GM21825 (cell line): ENCODE measurements at regions not wholly inside any gene's neighbourhood (a gene's known extent, or its start where the extent isn't known, plus 50 kb on each side); places are given as distances from the start of the nearest gene placed in this dataset.
"Not testable (repeated sequence)": the region's sequence is repeated elsewhere in the genome, so short reads cannot be mapped to it uniquely, and the experiment has no call there.

ENCODE experiments used
- ATAC-seq: cut with Tn5 transposase; IDR thresholded peaks from one replicate; pipeline ENCODE4 v1.9.1; 2021; ENCODE audit warnings: mild to moderate bottlenecking, moderate library complexity; ENCODE audit not compliant: unreplicated experiment

DNA sequence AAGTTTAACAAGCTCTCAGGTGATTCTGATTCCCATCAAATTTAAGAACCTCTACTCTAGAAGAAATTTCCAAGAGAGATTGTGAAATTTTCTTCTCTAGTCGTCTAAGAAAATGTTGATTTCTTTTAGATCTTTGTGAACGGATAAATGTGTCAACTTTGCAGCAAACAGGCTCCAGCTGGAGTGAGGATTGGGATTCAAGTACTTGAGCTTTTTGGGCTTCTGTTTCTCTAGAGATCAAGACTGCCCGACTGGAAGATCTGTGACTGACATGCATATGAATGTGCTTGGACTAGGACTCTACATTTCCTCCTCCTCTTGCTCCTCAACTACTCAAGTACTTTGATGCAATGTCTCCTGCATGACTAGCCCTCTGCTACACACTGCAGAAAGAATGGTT lies 388.3 kb downstream of the TMEM38B start:
- no peak for ATAC-seq

DNA sequence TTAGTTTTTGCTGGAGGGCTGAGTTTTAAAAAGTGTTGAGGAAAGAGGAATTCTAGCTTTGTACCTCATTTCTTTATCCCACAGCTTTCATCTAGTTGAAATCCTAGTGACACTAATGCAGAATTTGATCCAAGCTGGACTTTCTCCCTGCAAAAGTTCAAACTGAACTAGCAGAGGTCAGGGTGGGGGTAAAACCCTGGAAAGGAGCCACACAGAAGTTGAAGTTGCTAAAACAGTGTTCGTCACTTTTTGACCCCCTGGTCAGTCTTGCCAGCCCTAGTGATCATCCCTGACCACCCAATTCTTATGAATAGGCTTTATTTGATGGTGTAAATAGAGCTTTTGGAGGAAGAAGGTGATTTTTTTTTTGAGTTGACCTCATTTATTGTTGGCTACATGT lies 390.4 kb downstream of the TMEM38B start:
- ATAC-seq: no peak

DNA sequence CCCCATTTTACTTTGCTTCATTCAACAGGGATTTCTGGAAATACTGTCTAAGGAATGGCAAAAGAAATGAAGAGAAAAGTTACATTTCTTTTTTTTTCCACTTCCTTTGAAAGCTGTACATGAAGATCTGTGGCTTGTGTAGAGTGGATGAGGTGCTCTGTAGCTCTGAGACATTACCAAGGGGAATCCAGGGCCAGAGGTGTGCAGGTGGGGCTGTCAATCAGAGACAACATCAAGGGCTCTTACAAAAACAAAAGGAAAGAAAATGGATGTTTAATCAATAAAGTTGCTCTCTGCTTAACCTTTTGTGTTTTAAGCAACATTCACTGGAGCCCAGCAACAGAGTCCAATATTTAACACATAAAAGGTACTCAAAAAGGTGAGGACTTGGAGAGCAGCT lies 391.1 kb downstream of the TMEM38B start:
- no peak for ATAC-seq

DNA sequence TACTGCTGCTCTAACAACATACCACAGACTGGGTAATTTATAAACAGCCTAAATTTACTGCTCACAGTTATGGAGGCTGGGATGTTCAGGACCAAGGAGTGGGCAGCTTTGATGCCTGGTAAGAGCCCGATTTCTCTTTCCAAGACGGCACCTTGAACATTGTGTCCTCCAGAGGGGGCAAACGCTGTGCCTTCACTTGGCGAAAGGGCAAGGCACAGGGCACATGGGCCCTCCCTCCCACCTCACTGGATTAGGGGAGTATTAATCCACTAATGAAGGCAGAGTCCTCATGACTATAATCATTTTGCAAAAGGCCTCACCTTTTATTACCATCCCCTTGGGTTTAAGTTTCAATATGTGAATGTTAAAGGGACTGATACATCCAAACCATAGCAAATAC lies 397.7 kb downstream of the TMEM38B start:
- no peak for ATAC-seq

DNA sequence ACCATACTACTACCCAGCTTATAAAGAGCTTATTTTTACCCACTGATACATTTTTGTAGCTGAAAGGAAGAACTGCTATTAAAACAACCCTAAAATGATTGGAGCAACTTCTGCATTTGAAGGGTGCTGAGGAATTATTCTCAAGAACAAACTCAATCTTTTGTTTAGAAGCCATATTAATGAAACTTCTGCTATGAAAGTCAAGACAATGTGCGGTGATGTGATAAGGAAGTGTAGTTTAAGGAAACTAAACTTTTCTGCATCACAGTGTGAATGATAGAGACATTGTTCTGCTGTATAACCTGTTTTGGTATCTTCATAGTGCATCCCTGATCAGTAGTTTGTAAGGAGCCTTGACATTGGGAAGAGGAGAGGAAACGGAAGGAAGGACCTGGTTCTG lies 408.5 kb downstream of the TMEM38B start:
- ATAC-seq: no peak

DNA sequence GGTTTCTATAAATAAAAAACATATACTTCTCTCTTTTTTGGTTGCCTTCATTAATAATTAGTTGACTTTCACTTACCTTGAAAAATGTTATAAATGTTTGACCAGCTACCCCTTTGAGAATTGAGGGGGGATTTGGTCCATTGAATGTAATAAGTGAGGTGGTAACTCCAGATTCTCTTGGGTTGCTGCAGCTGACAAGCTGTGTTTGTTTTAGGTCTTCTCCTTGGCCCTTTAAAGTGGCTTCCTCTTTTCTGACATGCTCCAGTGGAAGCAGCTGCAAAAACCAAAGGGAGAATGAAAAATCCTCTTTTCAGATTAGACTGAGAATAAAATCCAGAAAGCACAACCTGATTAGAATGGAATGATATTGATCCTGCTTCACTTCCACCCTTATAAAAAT lies 410.5 kb downstream of the TMEM38B start:
- no peak for ATAC-seq

DNA sequence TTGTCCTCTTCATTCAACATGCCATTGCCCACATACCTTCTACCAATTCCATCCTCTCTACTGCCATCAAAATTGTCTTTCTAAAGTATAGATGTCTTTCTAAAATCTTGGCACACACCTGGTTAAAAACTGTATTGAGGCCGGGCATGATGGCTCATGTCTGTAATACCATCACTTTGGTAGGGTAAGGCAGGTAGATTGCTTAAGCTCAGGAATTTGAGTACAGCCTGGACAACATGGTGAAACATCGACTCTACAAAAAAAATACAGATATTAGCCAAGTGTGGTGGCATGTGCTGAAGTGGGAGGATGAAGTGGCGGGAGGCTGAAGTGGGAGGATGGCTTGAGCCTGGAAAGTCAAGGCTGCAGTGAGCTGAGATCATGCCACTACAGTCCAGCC lies 412.1 kb downstream of the TMEM38B start:
- ATAC-seq: no peak

DNA sequence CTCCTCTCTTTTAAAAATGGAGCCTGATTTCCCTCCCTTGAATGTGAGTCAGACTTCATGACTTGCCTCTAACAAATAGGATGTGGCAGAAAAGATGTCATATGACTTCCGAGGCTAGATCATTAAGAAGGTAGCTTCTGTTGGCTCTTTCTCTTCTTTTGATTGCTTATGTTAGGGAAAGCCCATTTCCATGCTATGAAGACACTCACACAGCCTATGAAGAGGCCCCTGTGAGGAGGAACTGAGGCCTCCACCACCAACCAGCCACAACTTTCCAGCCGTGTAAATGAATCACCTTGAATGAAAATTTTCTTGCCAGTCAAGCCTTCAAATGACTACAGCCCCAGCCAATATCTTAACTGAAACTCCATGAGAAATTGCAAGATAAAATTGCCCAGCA lies 413.4 kb downstream of the TMEM38B start:
- no peak for ATAC-seq

DNA sequence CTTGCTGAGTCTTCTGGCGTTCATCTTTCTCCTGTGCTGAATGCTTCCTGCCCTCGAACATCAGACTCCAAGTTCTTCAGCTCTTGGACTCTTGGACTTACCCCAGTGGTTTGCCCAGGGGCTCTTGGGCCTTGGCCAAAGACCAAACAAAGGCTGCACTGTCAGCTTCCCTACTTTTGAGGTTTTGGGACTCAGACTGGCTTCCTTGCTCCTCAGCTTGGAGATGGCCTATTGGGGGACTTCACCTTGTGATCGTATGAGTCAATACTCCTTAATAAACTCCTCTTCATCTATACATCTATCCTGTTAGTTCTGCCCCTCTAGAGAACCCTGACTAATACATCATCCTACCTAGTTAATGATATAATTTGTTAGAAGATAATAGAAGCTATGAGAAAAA lies 415.4 kb downstream of the TMEM38B start:
- not testable (repeated sequence) for ATAC-seq

DNA sequence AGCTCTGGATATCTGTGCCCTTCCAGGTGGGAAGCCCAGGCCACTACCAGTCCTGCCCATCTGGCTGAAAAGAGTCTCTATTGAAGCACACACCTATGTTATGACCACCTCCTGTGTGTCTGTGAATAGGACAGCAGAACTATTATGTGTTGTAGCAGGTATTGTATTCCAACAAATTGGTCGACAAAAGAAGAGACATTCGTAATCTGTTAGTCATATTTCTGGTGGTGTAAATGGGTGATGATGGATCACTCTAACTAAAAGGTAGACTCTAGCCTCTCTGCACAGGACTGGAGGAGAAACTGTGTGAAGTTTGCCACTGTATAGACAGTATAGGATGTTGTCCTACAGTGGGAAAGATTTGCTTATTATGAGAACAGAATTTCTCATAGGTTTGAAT lies 416.1 kb downstream of the TMEM38B start:
- ATAC-seq: no peak

DNA sequence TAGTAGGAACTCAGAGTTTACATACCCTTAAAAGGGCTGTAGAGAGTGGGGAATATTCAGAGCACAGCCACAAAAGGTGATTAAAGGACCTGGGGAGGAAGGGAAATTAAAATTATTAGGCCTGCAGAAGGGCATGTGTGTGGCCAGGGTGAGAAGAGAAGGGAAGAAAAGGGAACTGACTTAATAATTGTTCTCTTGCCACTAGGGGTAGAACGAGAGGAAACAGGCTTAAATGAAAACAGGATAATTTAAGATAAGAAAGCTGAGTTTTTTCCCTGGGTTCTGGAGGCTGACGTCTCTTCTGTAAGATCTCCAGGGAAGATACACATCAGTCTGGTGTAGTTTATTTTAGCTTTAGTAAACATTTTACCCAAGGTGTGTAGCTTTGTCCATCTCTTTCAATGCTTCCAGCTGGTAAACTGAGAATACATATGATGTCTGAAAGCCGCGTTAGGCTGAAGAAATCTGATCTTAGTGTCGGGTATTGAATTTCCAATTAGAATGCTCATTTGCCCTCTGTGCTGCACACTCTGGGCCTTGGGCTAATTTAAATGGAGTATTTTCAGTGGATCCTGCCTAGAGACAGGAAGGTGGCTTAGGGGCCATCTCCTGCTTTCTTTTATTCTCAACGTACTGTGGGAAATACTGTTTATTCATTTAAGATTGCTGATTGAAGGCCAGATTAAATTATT lies 416.8 kb downstream of the TMEM38B start:
- no peak for ATAC-seq

DNA sequence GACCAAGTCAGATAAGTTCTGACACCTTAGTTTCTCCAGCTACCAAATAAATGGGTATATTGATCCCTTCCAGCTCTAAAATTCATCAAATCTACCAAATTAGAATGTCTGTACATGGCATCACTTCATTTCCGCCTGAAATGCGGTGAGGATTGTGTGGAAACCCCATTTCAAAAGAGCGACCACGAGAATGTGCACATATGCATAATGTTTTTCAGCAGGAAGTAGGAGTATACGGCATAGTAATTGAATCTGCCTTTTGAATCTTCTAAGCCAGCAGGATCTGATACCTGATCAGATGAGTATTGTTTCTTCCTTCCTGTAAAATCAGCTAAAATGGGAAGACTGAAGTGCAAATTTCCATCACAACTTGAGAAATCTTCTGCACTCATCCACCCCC lies 418.6 kb downstream of the TMEM38B start:
- no peak for ATAC-seq

DNA sequence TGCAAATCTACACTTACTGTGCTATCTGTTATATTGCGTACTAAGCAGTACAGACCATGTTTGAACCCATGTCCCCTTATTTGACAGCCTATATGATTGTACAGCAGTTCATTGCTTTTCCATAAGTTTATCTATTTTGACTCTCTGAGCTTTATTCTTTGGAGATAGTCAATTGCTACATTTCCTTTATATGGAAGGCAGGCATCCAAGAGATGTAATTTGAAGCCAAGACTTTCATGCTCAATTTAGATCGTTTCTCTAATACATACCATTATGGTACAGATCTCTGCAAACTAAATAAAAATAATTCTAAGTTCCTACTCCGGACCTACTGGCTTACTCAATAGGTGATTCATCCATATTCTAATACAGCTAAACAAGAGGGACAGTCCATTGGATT lies 424.8 kb downstream of the TMEM38B start:
- no peak for ATAC-seq

DNA sequence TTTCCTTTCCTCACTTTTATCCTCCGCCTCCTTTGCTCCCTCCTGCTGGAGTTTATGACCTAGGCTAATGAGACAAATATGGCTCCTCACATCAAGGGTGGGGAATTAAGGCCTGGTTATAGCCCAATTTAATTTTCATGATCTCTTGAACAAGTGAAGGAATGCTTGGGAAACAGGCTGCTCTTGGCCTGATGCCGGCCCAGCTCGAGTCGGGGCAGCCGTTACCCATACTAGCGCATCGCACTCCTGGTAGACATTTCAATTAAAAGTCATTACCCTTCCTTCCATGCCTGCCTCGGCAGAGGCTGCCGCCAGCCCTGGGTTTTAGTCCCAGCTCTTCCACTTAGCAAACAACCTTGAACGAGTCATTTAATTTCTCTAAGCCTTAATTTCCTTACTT lies 425.7 kb downstream of the TMEM38B start:
- no peak for ATAC-seq

DNA sequence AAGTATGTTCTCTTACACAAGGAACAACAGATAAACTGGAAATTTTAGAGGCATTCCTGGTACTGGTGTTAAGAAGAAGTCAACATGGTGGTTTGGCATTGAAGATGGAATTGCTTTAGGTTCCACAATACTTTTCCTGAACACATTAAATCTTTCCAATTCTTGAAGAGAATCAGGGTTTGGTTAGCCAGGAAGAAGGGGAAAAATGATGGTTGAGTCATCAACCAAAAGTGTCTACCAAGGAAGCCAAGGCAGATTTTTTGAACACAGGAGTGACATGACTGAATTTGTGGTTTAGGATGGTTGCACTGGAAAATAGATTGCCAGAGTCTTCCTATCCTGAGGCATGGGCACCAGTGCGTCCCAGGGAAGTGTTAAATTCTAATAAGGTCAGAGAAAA lies 433.4 kb downstream of the TMEM38B start:
- ATAC-seq: no peak

DNA sequence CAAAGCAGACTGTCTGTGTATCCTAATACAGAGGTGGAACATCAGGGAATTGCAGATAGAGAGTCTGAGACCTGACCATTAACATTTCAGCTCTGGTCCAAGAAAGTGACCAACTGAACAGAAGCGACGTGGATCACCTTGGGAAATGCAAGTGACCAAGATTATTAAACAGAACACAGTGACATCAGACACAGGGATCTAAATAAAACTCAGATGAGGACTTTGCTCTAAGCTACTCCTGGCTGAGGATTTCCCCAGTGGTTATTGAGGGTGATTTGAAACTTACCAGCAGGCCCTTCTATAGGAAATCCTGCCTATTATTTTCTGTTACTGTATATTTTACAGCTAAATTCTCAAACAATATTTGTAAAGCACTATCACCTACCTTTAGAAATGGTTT lies 436.0 kb downstream of the TMEM38B start:
- no peak for ATAC-seq

DNA sequence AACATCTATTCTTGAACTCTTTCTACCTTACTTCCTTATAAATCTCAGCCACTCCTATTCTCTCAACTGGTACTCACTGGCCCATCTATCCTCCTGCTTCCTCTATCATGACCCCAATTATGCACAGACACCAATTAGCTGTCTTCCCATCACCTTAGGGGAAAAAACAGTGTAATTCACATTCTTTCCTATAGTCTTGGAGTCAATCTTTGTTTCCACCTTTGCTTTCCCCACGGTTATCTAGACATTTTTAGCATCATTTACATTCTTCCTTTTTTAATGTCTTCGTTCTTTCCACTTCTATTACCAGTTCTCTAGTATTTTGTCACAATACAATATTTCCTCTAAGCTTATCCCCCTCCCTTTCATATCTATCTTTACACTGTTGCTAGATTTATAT lies 449.4 kb downstream of the TMEM38B start:
- ATAC-seq: no peak

DNA sequence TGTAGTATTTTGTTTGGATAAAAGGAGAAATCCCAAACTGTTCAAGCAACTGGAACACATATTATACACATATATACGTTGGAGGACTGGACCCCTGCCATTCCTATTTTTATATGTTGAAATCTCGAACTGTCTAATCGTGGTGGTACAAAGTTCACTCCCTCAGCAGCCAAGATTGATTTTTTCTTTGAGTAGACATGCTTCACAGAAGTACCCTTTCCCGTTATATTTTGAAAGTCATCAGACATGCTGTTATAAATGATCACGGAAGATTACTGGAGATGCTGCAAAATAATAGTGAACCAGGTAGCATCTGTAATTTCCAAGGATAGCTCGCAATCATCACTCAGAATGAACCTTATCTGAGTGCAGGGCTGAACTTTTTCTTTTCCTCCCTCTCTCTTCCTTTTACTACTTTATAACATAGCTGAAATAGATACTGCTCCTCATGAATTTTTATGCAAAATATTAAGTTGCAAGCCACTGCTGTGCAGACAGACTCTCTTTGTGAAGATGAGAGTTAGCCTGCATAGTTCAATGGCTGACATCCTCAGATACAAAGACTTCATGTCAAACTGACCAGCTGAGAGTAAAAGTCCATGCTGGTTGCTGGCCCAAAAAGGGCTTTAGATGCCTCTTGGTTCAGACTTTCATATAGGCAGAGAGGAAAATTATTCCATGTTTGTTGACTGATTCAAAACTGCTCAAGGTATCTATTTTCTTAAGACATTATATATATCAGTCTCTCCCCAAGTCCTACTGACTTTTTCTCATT lies 451.9 kb downstream of the TMEM38B start:
- ATAC-seq: no peak

DNA sequence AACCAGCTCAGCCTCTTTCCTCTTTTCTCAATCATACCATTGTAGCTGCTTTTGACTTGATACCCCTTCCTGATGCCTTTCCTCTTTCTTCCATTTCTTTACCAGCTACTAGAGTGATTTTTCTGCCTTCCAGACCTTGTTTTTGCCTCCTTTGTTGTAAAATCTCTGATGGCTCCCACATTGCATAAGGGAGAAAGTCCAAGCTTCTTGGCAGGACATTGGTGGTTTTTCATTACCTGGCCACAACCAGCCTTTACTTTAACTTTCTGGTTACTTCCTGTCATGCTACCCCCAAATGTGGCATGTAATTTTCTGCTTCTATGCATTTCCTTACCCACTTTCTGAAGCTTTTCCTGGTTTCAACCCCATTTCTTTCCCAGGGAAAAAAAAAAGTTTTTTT lies 452.5 kb downstream of the TMEM38B start:
- ATAC-seq: no peak

DNA sequence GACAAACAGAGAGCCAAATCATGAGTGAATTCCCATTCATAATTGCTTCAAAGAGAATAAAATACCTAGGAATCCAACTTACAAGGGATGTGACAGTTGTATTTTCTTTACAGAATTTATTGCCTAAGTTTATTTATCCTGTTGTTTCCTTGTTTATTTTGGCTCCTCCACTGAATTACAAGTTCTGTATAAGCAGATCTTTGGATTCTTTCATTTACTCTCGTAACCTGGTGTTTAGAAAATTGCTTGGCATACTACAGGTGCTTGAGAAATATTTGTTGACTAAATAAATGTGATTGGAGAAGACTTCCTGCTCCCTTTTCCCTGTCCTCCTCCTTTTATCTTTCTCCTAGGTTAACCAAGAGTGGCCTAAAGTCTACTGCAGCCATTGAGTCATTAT lies 455.6 kb downstream of the TMEM38B start:
- ATAC-seq: no peak

DNA sequence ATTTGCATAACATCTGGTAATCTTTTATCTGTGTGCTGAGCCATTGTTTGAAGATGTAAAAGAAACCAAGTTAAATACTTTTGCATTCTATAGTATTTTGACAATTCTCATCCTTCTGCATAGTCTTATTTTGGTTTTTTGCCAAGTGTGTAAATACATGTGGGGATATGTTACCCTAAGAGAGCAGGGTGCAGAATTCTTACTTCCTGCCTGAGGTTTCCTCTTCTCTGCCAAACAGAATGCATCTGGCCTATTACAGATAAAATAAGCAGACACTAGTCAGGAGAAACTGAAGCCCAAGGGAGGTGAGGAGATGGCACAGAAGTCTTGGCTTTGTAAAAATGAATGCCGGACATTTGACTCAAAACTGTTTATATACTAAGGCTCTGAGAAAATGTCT lies 462.1 kb downstream of the TMEM38B start:
- ATAC-seq: no peak

DNA sequence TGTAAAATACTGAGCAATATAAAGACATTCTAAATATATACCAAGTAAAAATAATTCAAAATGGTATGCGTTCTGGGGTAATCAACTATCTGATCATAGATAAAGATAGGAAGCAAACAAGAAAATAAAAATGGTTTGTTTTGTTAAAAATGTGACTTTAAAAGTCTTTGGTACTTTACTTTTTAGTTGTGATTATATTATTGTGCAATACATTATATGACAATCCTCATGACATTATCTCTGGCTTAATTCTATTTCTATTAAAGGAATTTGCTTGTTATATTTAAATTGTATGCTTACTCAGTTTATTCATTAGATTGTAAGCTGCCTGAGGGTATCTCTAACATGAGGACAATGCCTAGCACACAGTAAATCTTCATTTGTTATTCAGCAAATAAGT lies 477.9 kb downstream of the TMEM38B start:
- ATAC-seq: no peak

DNA sequence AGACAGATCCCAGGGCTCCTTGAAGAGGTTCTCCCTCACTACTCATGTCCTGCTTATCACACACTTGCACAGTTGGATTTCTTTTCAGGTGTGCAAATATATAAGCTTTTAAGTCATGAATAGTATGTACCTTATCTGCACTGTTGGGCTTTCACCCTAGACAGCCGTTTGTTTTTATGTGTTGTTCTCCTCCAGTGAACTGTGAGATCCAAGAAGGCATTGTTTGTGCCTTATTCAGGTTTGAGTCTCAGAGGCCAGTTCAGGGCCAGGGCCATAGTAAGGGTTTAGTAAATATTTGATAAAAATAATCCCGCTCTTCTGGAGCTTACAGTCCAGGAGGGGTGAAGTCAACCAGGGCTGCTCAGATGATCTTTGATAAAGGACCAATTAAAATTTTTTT lies 480.0 kb downstream of the TMEM38B start:
- no peak for ATAC-seq
